PC-9 (cell line): ENCODE measurements at regions not wholly inside any gene's neighbourhood (a gene's known extent, or its start where the extent isn't known, plus 50 kb on each side); places are given as distances from the start of the nearest gene placed in this dataset.

Experiments
- EZH2 ChIP-seq: fragments of 200-600 bp; sonication (generic); IDR thresholded peaks from 2 replicates; pipeline ENCODE4 v1.8.0; 2017; ENCODE audit warnings: antibody characterized with exemption, low read depth
- TF ChIP-seq, protein P1 (sequence below): fragments of 200-600 bp; sonication (generic); conservative IDR thresholded peaks from 2 replicates; pipeline ENCODE4 v1.6.1; 2017; ENCODE audit warnings: mixed run types, antibody characterized with exemption, mild to moderate bottlenecking, moderate library complexity

DNA sequence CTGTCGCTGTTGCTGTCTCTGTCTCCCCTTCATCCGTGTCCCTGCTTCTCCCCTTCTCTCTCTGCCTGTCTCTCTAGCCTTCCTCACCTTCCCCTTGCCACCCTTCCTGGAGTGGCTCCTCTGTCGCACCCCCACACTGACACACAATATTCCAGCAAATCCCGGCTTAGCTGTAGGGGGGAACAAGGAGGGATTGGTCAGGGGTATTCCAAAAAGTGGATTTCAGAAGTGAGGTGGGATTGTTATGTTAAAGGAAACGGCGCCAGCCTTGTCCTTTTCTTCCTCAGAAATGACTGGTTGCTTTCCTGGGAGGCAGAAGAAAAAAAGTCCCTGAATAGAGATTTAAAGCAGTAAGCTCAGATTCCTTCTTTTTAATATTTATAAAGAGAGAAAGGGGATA, 76.3 kb upstream of the SIRPA start:
- TF ChIP-seq EZH2, result no peak
- TF ChIP-seq, protein P1, sequence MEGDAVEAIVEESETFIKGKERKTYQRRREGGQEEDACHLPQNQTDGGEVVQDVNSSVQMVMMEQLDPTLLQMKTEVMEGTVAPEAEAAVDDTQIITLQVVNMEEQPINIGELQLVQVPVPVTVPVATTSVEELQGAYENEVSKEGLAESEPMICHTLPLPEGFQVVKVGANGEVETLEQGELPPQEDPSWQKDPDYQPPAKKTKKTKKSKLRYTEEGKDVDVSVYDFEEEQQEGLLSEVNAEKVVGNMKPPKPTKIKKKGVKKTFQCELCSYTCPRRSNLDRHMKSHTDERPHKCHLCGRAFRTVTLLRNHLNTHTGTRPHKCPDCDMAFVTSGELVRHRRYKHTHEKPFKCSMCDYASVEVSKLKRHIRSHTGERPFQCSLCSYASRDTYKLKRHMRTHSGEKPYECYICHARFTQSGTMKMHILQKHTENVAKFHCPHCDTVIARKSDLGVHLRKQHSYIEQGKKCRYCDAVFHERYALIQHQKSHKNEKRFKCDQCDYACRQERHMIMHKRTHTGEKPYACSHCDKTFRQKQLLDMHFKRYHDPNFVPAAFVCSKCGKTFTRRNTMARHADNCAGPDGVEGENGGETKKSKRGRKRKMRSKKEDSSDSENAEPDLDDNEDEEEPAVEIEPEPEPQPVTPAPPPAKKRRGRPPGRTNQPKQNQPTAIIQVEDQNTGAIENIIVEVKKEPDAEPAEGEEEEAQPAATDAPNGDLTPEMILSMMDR, result no peak
